Left kidney (tissue), 1 donor: ENCODE measurements at regions not wholly inside any gene's neighbourhood (a gene's known extent, or its start where the extent isn't known, plus 50 kb on each side); places are given as distances from the start of the nearest gene placed in this dataset.

Source experiments
- DNase-seq: peaks from one replicate; pipeline ENCODE4 v3.0.0-alpha.2; 2013

- no peak for DNase-seq
Measured at GRCh38 chr1:34656731-34657130, 98.1 kb upstream of the GJB5 start.

GRCh38 chr1:34657266-34657665, 97.6 kb upstream of the GJB5 start:
- no peak for DNase-seq

GRCh38 chr1:34657849-34658248, 97.0 kb upstream of the GJB5 start:
- no peak for DNase-seq

GRCh38 chr1:34663031-34663430, 91.8 kb upstream of the GJB5 start:
- no peak for DNase-seq

- DNase-seq: no peak
Measured at GRCh38 chr1:34668063-34668462, 86.8 kb upstream of the GJB5 start.

- no peak for DNase-seq
Measured at GRCh38 chr1:34670982-34671381, 83.9 kb upstream of the GJB5 start.

GRCh38 chr1:34671887-34672286, 83.0 kb upstream of the GJB5 start:
- DNase-seq: no peak

GRCh38 chr1:34681480-34682451, 73.1 kb upstream of the GJB5 start:
- peak; percentile 46 for DNase-seq

- DNase-seq: no peak
Measured at GRCh38 chr1:34682452-34683223, 72.2 kb upstream of the GJB5 start.

GRCh38 chr1:34683616-34684015, 71.2 kb upstream of the GJB5 start:
- no peak for DNase-seq

GRCh38 chr1:34684266-34684665, 70.6 kb upstream of the GJB5 start:
- DNase-seq: no peak

- no peak for DNase-seq
Measured at GRCh38 chr1:34685225-34685624, 69.6 kb upstream of the GJB5 start.

- DNase-seq: no peak
Measured at GRCh38 chr1:34686531-34686930, 68.3 kb upstream of the GJB5 start.

GRCh38 chr1:34688006-34688741, 66.7 kb upstream of the GJB5 start:
- no peak for DNase-seq

GRCh38 chr1:34690269-34690668, 64.6 kb upstream of the GJB5 start:
- DNase-seq: no peak

GRCh38 chr1:34693081-34693480, 61.8 kb upstream of the GJB5 start:
- no peak for DNase-seq

GRCh38 chr1:34694383-34694782, 60.5 kb upstream of the GJB5 start:
- DNase-seq: no peak

GRCh38 chr1:34695580-34695979, 59.3 kb upstream of the GJB5 start:
- DNase-seq: no peak

GRCh38 chr1:34696230-34696629, 58.6 kb upstream of the GJB5 start:
- no peak for DNase-seq

- DNase-seq: no peak
Measured at GRCh38 chr1:34696981-34697380, 57.9 kb upstream of the GJB5 start.

- no peak for DNase-seq
Measured at GRCh38 chr1:34697818-34698217, 57.0 kb upstream of the GJB5 start.

GRCh38 chr1:34701326-34702060, 53.4 kb upstream of the GJB5 start:
- DNase-seq: peak; percentile 40
